K562 (cell line): ENCODE measurements at regions not wholly inside any gene's neighbourhood (a gene's known extent, or its start where the extent isn't known, plus 50 kb on each side); places are given as distances from the start of the nearest gene placed in this dataset.

ENCODE experiments used
- ZNF140 ChIP-seq: fragments of 250-450 bp; sonication (Bioruptor Pico); IDR thresholded peaks from 2 replicates; pipeline ENCODE4 v1.8.0; 2021; ENCODE audit warnings: moderate library complexity, mild to moderate bottlenecking, inconsistent platforms
- TF ChIP-seq, protein P1 (sequence below), 3 experiments: IDR thresholded peaks in 2 of 3; conservative IDR thresholded peaks in 1 of 3; 2 replicates each; pipeline ENCODE4 v1.5.1; 2011 to 2012; ENCODE audit warnings: low read length in 3 of 3, mild to moderate bottlenecking in 3 of 3, control low read depth in 2 of 3, improper control_type of control experiment in 1 of 3, inconsistent platforms in 1 of 3, low read depth in 1 of 3, mixed read lengths in 1 of 3, moderate library complexity in 1 of 3; ENCODE audit not compliant: insufficient read depth in 2 of 3

DNA sequence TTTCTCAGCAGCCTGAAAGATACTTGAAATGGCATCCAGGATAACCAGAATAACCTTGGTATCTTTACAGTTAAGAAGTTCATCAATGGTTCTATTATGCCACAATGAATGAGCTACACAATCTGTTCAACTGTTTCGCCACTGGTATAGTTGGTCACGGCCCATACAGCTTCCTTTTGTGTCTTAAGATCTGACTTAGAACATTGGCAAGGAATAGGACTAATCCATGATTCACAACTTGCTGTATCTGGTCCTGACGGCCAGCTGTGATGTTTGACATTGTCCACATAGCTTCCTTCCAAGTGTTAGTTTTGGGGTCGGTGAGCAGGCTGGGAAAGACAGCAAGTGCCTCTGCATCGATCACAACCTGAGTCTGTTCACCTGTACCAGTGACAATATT lies 113.3 kb upstream of the RAD23B start:
- TF ChIP-seq, protein P1, sequence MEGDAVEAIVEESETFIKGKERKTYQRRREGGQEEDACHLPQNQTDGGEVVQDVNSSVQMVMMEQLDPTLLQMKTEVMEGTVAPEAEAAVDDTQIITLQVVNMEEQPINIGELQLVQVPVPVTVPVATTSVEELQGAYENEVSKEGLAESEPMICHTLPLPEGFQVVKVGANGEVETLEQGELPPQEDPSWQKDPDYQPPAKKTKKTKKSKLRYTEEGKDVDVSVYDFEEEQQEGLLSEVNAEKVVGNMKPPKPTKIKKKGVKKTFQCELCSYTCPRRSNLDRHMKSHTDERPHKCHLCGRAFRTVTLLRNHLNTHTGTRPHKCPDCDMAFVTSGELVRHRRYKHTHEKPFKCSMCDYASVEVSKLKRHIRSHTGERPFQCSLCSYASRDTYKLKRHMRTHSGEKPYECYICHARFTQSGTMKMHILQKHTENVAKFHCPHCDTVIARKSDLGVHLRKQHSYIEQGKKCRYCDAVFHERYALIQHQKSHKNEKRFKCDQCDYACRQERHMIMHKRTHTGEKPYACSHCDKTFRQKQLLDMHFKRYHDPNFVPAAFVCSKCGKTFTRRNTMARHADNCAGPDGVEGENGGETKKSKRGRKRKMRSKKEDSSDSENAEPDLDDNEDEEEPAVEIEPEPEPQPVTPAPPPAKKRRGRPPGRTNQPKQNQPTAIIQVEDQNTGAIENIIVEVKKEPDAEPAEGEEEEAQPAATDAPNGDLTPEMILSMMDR (IDR thresholded peaks at IDR 0.05 in 2 of 3, conservative IDR thresholded peaks at IDR 0.05 in 1 of 3; ENCODE audit: insufficient read depth in 2 of 3, low read depth in 1 of 3, low read length in 3 of 3) = no peak
- no peak for TF ChIP-seq ZNF140 (CRISPR knock-in tag)
